KMS-11 (cell line): ENCODE measurements at regions not wholly inside any gene's neighbourhood (a gene's known extent, or its start where the extent isn't known, plus 50 kb on each side); places are given as distances from the start of the nearest gene placed in this dataset.

Experiments used
- H2AFZ ChIP-seq: fragments of 200-600 bp; sonication (generic); 2 replicates; pipeline ENCODE4 v1.6.1; 2016; ENCODE audit warnings: antibody characterized with exemption, mixed run types, low read depth
- H3K27ac ChIP-seq: fragments of 200-600 bp; sonication (generic); 2 replicates; pipeline ENCODE4 v1.6.1; 2016; ENCODE audit warnings: mild to moderate bottlenecking, mixed run types
- H3K27me3 ChIP-seq: fragments of 200-600 bp; sonication (generic); 2 replicates; pipeline ENCODE4 v1.6.1; 2017; ENCODE audit warnings: mild to moderate bottlenecking, low read depth, mixed run types, moderate library complexity; ENCODE audit not compliant: insufficient read depth
- H3K36me3 ChIP-seq: fragments of 200-600 bp; sonication (generic); 2 replicates; pipeline ENCODE4 v1.6.1; 2017; ENCODE audit warnings: mild to moderate bottlenecking, mixed run types; ENCODE audit not compliant: insufficient read depth
- H3K4me1 ChIP-seq: fragments of 200-600 bp; sonication (generic); 2 replicates; pipeline ENCODE4 v1.6.1; 2016; ENCODE audit warnings: mild to moderate bottlenecking, low read depth, mixed run types; ENCODE audit not compliant: poor library complexity, severe bottlenecking
- H3K4me2 ChIP-seq: fragments of 200-600 bp; sonication (generic); 2 replicates; pipeline ENCODE4 v1.7.0; 2016; ENCODE audit warnings: mild to moderate bottlenecking, mixed run types
- H3K4me3 ChIP-seq: fragments of 200-600 bp; sonication (generic); IDR thresholded peaks from 2 replicates; pipeline ENCODE4 v1.6.1; 2017; ENCODE audit warnings: low read depth, low read length, mixed read lengths; ENCODE audit not compliant: insufficient read depth
- H3K79me2 ChIP-seq: fragments of 200-600 bp; sonication (generic); 2 replicates; pipeline ENCODE4 v1.6.1; 2016; ENCODE audit warnings: low read depth, mixed run types; ENCODE audit not compliant: insufficient read depth
- H3K9ac ChIP-seq: fragments of 200-600 bp; sonication (generic); 2 replicates; pipeline ENCODE4 v1.6.1; 2016; ENCODE audit warnings: mild to moderate bottlenecking, mixed run types
- H4K20me1 ChIP-seq: fragments of 200-600 bp; sonication (generic); 2 replicates; pipeline ENCODE4 v1.6.1; 2016; ENCODE audit warnings: mild to moderate bottlenecking, mixed run types; ENCODE audit not compliant: insufficient read depth
- TF ChIP-seq, protein P1 (sequence below): fragments of 200-600 bp; sonication (generic); conservative IDR thresholded peaks from 2 replicates; pipeline ENCODE4 v1.6.1; 2017; ENCODE audit warnings: low read depth, mild to moderate bottlenecking, antibody characterized with exemption, low read length, moderate library complexity, mixed read lengths

DNA sequence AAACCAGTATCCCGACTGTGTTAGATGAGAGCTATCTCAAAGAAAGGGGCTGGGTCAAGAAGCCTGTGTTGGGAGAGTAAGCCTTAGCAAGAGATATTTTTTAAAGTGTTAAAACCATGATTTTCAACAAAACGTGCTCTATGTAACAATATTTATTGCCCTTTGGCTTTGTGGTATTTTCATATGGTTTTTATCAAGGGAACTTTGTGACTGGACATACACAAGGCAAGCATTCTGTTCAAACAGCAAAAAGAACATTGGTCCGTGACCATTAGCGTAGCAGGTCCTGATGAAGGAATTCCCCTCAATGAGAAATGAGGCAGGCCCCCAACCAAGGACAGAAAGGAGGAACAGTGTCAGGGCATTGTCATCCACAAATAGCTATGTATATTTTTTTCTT, 222.6 kb downstream of the MYLK4 start:
- TF ChIP-seq, protein P1, sequence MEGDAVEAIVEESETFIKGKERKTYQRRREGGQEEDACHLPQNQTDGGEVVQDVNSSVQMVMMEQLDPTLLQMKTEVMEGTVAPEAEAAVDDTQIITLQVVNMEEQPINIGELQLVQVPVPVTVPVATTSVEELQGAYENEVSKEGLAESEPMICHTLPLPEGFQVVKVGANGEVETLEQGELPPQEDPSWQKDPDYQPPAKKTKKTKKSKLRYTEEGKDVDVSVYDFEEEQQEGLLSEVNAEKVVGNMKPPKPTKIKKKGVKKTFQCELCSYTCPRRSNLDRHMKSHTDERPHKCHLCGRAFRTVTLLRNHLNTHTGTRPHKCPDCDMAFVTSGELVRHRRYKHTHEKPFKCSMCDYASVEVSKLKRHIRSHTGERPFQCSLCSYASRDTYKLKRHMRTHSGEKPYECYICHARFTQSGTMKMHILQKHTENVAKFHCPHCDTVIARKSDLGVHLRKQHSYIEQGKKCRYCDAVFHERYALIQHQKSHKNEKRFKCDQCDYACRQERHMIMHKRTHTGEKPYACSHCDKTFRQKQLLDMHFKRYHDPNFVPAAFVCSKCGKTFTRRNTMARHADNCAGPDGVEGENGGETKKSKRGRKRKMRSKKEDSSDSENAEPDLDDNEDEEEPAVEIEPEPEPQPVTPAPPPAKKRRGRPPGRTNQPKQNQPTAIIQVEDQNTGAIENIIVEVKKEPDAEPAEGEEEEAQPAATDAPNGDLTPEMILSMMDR = no peak
- Histone ChIP-seq H3K27me3 (no peaks in the 10 kb centered on the region), H2AFZ (no peak overlapping the region), H3K79me2 (no peaks in the 10 kb centered on the region), H3K4me3 (no peak overlapping the region), H3K4me2 (no peak overlapping the region), H3K4me1 (no peaks in the 10 kb centered on the region), H3K27ac (no peak overlapping the region), H3K9ac (no peak overlapping the region), H4K20me1 (no peaks in the 10 kb centered on the region), H3K36me3 (no peaks in the 10 kb centered on the region)

DNA sequence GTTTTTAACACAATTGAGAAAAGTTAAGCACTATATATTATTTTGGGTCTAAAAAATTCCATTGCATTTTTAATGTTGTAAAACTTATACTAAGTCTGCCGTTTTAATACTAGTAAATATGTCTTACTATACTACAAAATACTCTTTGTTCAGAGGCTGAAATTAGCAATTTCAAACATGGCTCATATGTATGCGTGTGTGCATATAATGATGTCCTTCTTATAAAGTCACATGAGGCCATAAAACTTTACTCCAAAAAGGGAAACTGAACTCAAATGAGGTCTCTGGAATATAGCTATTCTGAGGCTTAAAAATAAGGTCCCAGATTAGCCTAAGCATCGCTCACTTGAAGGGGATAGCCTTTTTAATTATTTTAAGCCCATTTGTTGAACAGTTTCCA, 224.0 kb downstream of the MYLK4 start:
- Histone ChIP-seq H3K27me3 (no peaks in the 10 kb centered on the region), H3K4me3 (no peak overlapping the region), H4K20me1 (no peaks in the 10 kb centered on the region), H3K4me2 (no peak overlapping the region), H3K79me2 (no peaks in the 10 kb centered on the region), H3K4me1 (no peaks in the 10 kb centered on the region), H3K36me3 (no peaks in the 10 kb centered on the region), H2AFZ (no peak overlapping the region), H3K27ac (no peak overlapping the region), H3K9ac (no peak overlapping the region)
- TF ChIP-seq, protein P1 = no peak

DNA sequence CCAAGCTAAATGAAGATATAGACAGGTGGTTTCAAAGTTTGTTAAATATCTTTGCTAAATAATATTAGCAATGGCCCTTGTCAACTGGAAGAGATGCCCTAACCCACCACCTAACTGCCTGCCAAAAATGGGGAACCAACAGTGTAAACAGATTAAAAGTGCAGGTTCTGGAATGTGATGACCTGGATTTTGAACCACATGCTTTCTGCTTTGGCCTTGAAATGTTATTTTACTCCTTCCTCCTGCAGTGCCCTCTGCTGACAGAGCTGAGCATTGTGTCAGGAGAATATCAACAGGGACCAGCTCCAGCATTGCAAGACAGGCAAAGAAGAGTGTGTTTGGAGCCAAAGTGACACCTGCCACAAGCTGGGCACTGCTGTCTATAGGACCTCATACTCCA, 226.6 kb downstream of the MYLK4 start:
- no peaks in the 10 kb centered on the region for H3K79me2 ChIP-seq
- no peak overlapping the region for H3K9ac ChIP-seq
- H4K20me1 ChIP-seq = no peaks in the 10 kb centered on the region
- H3K27me3 ChIP-seq = no peaks in the 10 kb centered on the region
- no peaks in the 10 kb centered on the region for H3K36me3 ChIP-seq
- H3K27ac ChIP-seq = no peak overlapping the region
- no peaks in the 10 kb centered on the region for H3K4me1 ChIP-seq
- H3K4me3 ChIP-seq = no peak overlapping the region
- no peak overlapping the region for H3K4me2 ChIP-seq
- H2AFZ ChIP-seq = no peak overlapping the region
- TF ChIP-seq, protein P1 = peak; percentile 42

DNA sequence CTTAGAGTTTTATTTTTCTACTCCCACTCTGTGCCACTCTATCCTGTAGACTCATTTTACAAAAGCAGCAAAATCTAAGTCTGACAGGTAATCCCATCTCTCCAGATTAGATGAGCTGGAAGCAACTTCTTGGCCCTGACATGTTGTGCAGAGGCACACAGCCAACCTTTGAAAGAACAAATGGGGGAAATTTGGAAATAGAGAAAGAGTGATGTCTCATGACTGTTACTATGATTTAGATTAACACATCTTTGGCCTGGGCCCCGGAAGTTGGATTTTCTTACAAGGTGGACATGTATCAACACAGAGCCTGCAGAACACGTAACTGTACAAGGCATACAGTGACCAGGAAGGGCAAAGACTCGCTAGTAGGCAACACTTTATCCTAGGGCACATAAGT, 227.7 kb downstream of the MYLK4 start:
- no peaks in the 10 kb centered on the region for H3K36me3 ChIP-seq
- H3K9ac ChIP-seq = no peak overlapping the region
- no peak overlapping the region for H3K4me3 ChIP-seq
- no peaks in the 10 kb centered on the region for H3K79me2 ChIP-seq
- H3K4me1 ChIP-seq = no peaks in the 10 kb centered on the region
- H3K27me3 ChIP-seq = no peaks in the 10 kb centered on the region
- TF ChIP-seq, protein P1 = no peak
- no peak overlapping the region for H2AFZ ChIP-seq
- H3K4me2 ChIP-seq = no peak overlapping the region
- H3K27ac ChIP-seq = no peak overlapping the region
- H4K20me1 ChIP-seq = no peaks in the 10 kb centered on the region

DNA sequence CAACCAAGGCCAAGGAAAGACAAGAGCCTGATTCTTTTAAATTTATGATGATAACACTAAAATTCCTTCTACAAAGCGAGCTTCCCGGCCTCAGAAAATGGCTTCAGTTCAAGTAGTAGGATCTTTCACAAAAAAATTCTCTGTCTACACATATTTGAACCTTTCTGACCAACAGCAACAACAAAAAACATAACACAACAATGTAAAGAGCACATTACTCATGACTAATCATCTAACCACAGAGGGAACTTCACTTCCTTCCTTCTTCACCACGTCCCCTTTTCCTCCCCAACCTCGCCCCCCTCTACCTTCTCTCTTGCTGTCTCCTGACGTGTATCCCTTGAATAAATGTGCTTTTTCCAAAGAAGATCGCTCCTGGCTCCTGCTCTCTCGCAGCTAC, 228.2 kb downstream of the MYLK4 start:
- Histone ChIP-seq H4K20me1 (no peaks in the 10 kb centered on the region), H3K4me1 (no peaks in the 10 kb centered on the region), H3K36me3 (no peaks in the 10 kb centered on the region), H3K27me3 (no peaks in the 10 kb centered on the region), H3K4me2 (no peak overlapping the region), H3K4me3 (no peak overlapping the region), H3K79me2 (no peaks in the 10 kb centered on the region), H3K27ac (no peak overlapping the region), H2AFZ (no peak overlapping the region), H3K9ac (no peak overlapping the region)
- TF ChIP-seq, protein P1 = no peak
